Heart left ventricle (tissue), 13 donors: ENCODE measurements at regions not wholly inside any gene's neighbourhood (a gene's known extent, or its start where the extent isn't known, plus 50 kb on each side); places are given as distances from the start of the nearest gene placed in this dataset.

Experiments used
- POLR2A ChIP-seq, 2 donors: fragments of 450-650 bp; IDR thresholded peaks; one replicate each; pipeline ENCODE4 v1.6.1; 2017; ENCODE audit warnings: antibody characterized with exemption in 2 of 2, mild to moderate bottlenecking in 2 of 2, moderate library complexity in 2 of 2
- TF ChIP-seq, protein P1 (sequence below), 12 donors: fragments of 200-600 bp; sonication (generic) in 4 of 12; IDR thresholded peaks; one replicate each; pipeline versions ENCODE4 v1.5.0 to v1.8.0; 2018 to 2022; ENCODE audit warnings: antibody characterized with exemption in 12 of 12, mild to moderate bottlenecking in 5 of 12
- donor health status: ischemic (EF 13 %, LVEDD 7.1; RV severe dilation, severe dysfunction).
- donor health status: DM: no; HTN: yes; CAD: no.
- donor health status: DM: no; HTN: no; CAD: no.
- donor health status: ischemic (EF 25% LVEDD 6.9; RV normal size, moderate dysfunction).
- donor health status: ischemic (EF 25% LVEDD 5.7; RV mildly dilated, moderate dysfunction).
- donor health status: ischemic (EF 35%, LVEDD 5.7; RV mildly dilated, moderate dysfunction).
- donor health status: nonischemic (EF 11% LVEDD 7.7; RV severe dilation, severe dysfunction).
- donor health status: DM: yes; HTN: yes; CAD: no.
- donor health status: PGD.
- donor health status: ischemic (EF 29% LVEDD 5.4; RV normal size, mild dysfunction).
- donor health status: nonischemic (EF 23%, LVEDD 6.1; RV moderate dilation, normal function).

DNA sequence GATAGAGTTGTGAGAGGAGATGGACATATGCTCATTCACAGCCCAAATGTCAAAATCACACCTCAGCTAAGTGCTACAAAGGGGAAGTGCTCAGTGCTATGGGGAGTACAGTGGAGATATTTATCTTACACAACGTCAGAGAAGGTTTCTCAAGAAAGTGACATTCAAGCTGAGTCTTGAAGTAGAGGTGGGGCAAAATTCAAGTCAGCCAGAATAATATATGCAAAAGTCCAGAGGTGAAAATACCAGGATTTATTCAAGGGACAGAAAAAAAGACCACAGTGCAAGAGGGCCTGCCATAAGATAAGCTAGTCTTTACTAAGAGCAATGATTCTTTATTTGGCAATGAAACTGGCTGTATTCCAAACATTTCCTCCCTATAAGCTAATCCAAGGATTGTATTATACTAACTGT, 327.8 kb upstream of the PIK3R1 start:
- TF ChIP-seq, protein P1, sequence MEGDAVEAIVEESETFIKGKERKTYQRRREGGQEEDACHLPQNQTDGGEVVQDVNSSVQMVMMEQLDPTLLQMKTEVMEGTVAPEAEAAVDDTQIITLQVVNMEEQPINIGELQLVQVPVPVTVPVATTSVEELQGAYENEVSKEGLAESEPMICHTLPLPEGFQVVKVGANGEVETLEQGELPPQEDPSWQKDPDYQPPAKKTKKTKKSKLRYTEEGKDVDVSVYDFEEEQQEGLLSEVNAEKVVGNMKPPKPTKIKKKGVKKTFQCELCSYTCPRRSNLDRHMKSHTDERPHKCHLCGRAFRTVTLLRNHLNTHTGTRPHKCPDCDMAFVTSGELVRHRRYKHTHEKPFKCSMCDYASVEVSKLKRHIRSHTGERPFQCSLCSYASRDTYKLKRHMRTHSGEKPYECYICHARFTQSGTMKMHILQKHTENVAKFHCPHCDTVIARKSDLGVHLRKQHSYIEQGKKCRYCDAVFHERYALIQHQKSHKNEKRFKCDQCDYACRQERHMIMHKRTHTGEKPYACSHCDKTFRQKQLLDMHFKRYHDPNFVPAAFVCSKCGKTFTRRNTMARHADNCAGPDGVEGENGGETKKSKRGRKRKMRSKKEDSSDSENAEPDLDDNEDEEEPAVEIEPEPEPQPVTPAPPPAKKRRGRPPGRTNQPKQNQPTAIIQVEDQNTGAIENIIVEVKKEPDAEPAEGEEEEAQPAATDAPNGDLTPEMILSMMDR (IDR thresholded peaks at IDR 0.05), result no peak
- no peak for TF ChIP-seq POLR2A (IDR thresholded peaks at IDR 0.05)
